A549 (cell line): ENCODE measurements at regions not wholly inside any gene's neighbourhood (a gene's known extent, or its start where the extent isn't known, plus 50 kb on each side); places are given as distances from the start of the nearest gene placed in this dataset.

Experiments used
- JUN ChIP-seq, 2 experiments: fragments of >200 bp; sonication (Bioruptor Twin); formaldehyde crosslinking; IDR thresholded peaks; 2 replicates in 1 of 2; 3 replicates in 1 of 2; pipeline ENCODE4 v1.6.1; 2016 to 2017
- POLR2A ChIP-seq: IDR thresholded peaks from 2 replicates; pipeline ENCODE4 v1.6.1; 2012; ENCODE audit warnings: mild to moderate bottlenecking, low read length

- no peak for TF ChIP-seq POLR2A
- TF ChIP-seq JUN (IDR thresholded peaks at IDR 0.05): no peak
Measured at GRCh38 chr5:51273871-51274270, 109.4 kb upstream of the ISL1 start.
